Right lobe of liver (tissue), 6 donors: ENCODE measurements at regions not wholly inside any gene's neighbourhood (a gene's known extent, or its start where the extent isn't known, plus 50 kb on each side); places are given as distances from the start of the nearest gene placed in this dataset.

Source experiments
- ATAC-seq, 4 donors: fragments of 200-7000 bp; cut with Tn5 transposase; one replicate each; pipeline ENCODE4 v1.9.1; 2020; ENCODE audit warnings: mild to moderate bottlenecking in 4 of 4, moderate library complexity in 4 of 4
- DNase-seq, 3 donors: peaks; one replicate each; pipeline ENCODE4 v3.0.0-alpha.2; 2020
- H3K27ac ChIP-seq, 3 donors: fragments of 200-600 bp; one replicate each; pipeline ENCODE4 v1.8.0; 2022
- H3K27me3 ChIP-seq, 2 donors: fragments of 200-600 bp; one replicate each; pipeline ENCODE4 v1.8.0; 2022
- H3K36me3 ChIP-seq, 4 donors: fragments of 200-600 bp; sonication (generic) in 1 of 4; one replicate each; pipeline versions ENCODE4 v1.5.1 to v1.8.0; 2017 to 2022; ENCODE audit warnings: control low read depth in 1 of 4
- H3K4me1 ChIP-seq, 4 donors: fragments of 200-600 bp; sonication (generic) in 1 of 4; one replicate each; pipeline versions ENCODE4 v1.5.1 to v1.8.0; 2017 to 2022; ENCODE audit warnings: control low read depth in 1 of 4
- H3K4me3 ChIP-seq, 3 donors: fragments of 200-600 bp; one replicate each; pipeline ENCODE4 v1.8.0; 2022
- H3K9me3 ChIP-seq, 4 donors: fragments of 200-600 bp; sonication (generic) in 1 of 4; one replicate each; pipeline versions ENCODE4 v1.5.1 to v1.8.0; 2017 to 2022; ENCODE audit warnings: control low read depth in 1 of 4
- CTCF ChIP-seq, 4 donors: fragments of 200-600 bp in 3 of 4; fragments of 450-650 bp in 1 of 4; IDR thresholded peaks; one replicate each; pipeline versions ENCODE4 v1.5.1 to v1.8.0; 2016 to 2022; ENCODE audit warnings: antibody characterized with exemption in 4 of 4, mild to moderate bottlenecking in 2 of 4
- POLR2A ChIP-seq: fragments of 450-650 bp; IDR thresholded peaks from one replicate; pipeline ENCODE4 v1.6.1; 2017; ENCODE audit warnings: antibody characterized with exemption, mild to moderate bottlenecking
- WGBS: methylation state at CpG from one replicate; pipeline ENCODE4 v1.1.6; 2018; ENCODE audit warnings: low coverage, low lambda C conversion rate; ENCODE audit not compliant: insufficient coverage; ENCODE audit errors: missing lambda C conversion rate; 5-methylcytosine and 5-hydroxymethylcytosine counted together
- intact Hi-C, 2 donors: fragments of 100-400 bp; cut with DNase I; formaldehyde crosslinking; loops; one replicate each; pipeline versions ENCODE4 v1.11.2 to v1.14.1; 2022
- donor health status: DM: no; HTN: yes; CAD: no.
- donor health status: DM: no; HTN: no; CAD: no.
- donor health status: DM: no; HTN: no; CAD: no.
- donor health status: DM: no; HTN: yes; CAD: no.
- donor health status: DM: no; HTN: yes; CAD: no.

GRCh38 chr11:69919659-69920344 is 100.6 kb upstream of the FGF3 start:
- no peak overlapping the region for H3K4me3 ChIP-seq
- peaks cover 0 to 25% (median 11%) of the 10 kb centered on the region in 4 donors for H3K4me1 ChIP-seq
- no peak overlapping the region for H3K27ac ChIP-seq
- no peaks in the 10 kb centered on the region for H3K27me3 ChIP-seq
- ATAC-seq (no peak), DNase-seq (peak in 2 of 3 donors; percentile 15 to 36)
- TF ChIP-seq CTCF (IDR thresholded peaks at IDR 0.05): no peak
- no peaks in the 10 kb centered on the region for H3K9me3 ChIP-seq
- 66% methylated on average over 2 of the region's 3 CpGs for WGBS
- H3K36me3 ChIP-seq: no peaks in the 10 kb centered on the region
- intact Hi-C loops: loop anchor here (5.0 kb wide), 1 partner anchor 277 kb away; no protein-coding TSS in a partner anchor

- DNase-seq: peak in 2 of 3 donors; percentile 35 to 50
- Histone ChIP-seq H3K4me3 (no peak overlapping the region), H3K27me3 (no peaks in the 10 kb centered on the region), H3K9me3 (no peaks in the 10 kb centered on the region), H3K4me1 (peaks cover 0 to 19% (median 9%) of the 10 kb centered on the region in 4 donors), H3K27ac (no peak overlapping the region), H3K36me3 (no peaks in the 10 kb centered on the region)
- intact Hi-C loops: loop anchor here (5.0 kb wide), 1 partner anchor 277 kb away; no protein-coding TSS in a partner anchor
- WGBS: 63% methylated on average over 2 of the region's 16 CpGs
- no peak for ATAC-seq
- TF ChIP-seq CTCF (IDR thresholded peaks at IDR 0.05): no peak
- no peak for TF ChIP-seq POLR2A
Observed at GRCh38 chr11:69920345-69921127, 101.3 kb upstream of the FGF3 start.

GRCh38 chr11:69921128-69922014 is 102.2 kb upstream of the FGF3 start:
- H3K9me3 ChIP-seq: no peaks in the 10 kb centered on the region
- no peak overlapping the region for H3K27ac ChIP-seq
- H3K4me1 ChIP-seq: peaks cover 0 to 11% (median 5%) of the 10 kb centered on the region in 4 donors
- no peak for TF ChIP-seq CTCF (IDR thresholded peaks at IDR 0.05)
- TF ChIP-seq POLR2A: no peak
- 75% methylated on average over 10 of the region's 21 CpGs for WGBS
- DNase-seq (peak in 2 of 3 donors; percentile 31 to 41), ATAC-seq (no peak)
- intact Hi-C loops: loop anchor here (5.0 kb wide), 1 partner anchor 276 kb away; no protein-coding TSS in a partner anchor
- H3K4me3 ChIP-seq: no peak overlapping the region
- no peaks in the 10 kb centered on the region for H3K36me3 ChIP-seq
- no peaks in the 10 kb centered on the region for H3K27me3 ChIP-seq

- DNase-seq (peak in 2 of 3 donors; percentile 38 to 54), ATAC-seq (no peak)
Observed at GRCh38 chr11:69922015-69922595, 102.9 kb upstream of the FGF3 start.

More at GRCh38 chr11:69922015-69922595, 102.9 kb upstream of the FGF3 start:
- no peak overlapping the region for H3K4me3 ChIP-seq
- no peak overlapping the region for H3K27ac ChIP-seq
- no peaks in the 10 kb centered on the region for H3K27me3 ChIP-seq
- H3K9me3 ChIP-seq: no peaks in the 10 kb centered on the region
- H3K36me3 ChIP-seq: no peaks in the 10 kb centered on the region
- WGBS: 59% methylated on average over 3 of the region's 17 CpGs
- TF ChIP-seq CTCF (IDR thresholded peaks at IDR 0.05) (no peak), POLR2A (no peak)
- peaks cover 0 to 9% (median 4%) of the 10 kb centered on the region in 4 donors for H3K4me1 ChIP-seq
- intact Hi-C loops: loop anchor here (5.0 kb wide), 1 partner anchor 275 kb away; no protein-coding TSS in a partner anchor
